ENCODE measurements at regions not wholly inside any gene's neighbourhood (a gene's known extent, or its start where the extent isn't known, plus 50 kb on each side); places are given as distances from the start of the nearest gene placed in this dataset.

GRCh38 chr3:29183346-29184087 is 97.4 kb upstream of the RBMS3 start:
- TF ChIP-seq, protein P1, sequence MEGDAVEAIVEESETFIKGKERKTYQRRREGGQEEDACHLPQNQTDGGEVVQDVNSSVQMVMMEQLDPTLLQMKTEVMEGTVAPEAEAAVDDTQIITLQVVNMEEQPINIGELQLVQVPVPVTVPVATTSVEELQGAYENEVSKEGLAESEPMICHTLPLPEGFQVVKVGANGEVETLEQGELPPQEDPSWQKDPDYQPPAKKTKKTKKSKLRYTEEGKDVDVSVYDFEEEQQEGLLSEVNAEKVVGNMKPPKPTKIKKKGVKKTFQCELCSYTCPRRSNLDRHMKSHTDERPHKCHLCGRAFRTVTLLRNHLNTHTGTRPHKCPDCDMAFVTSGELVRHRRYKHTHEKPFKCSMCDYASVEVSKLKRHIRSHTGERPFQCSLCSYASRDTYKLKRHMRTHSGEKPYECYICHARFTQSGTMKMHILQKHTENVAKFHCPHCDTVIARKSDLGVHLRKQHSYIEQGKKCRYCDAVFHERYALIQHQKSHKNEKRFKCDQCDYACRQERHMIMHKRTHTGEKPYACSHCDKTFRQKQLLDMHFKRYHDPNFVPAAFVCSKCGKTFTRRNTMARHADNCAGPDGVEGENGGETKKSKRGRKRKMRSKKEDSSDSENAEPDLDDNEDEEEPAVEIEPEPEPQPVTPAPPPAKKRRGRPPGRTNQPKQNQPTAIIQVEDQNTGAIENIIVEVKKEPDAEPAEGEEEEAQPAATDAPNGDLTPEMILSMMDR (IDR thresholded peaks at IDR 0.05) = no peak
- no peak for TF ChIP-seq POLR2A (IDR thresholded peaks at IDR 0.05)

Data from transverse colon (tissue), 3 donors.